HEK293T (cell line): ENCODE measurements at regions not wholly inside any gene's neighbourhood (a gene's known extent, or its start where the extent isn't known, plus 50 kb on each side); places are given as distances from the start of the nearest gene placed in this dataset.

Source experiments
- ARNT ChIP-seq: fragments of 450-650 bp; IDR thresholded peaks from 2 replicates; pipeline ENCODE4 v1.6.1; 2017; ENCODE audit warnings: mild to moderate bottlenecking
- BHLHE40 ChIP-seq: fragments of 450-650 bp; IDR thresholded peaks from 2 replicates; pipeline ENCODE4 v1.6.1; 2016; ENCODE audit warnings: mild to moderate bottlenecking, moderate library complexity, borderline replicate concordance
- CTBP1 ChIP-seq: fragments of 450-650 bp; IDR thresholded peaks from 2 replicates; pipeline ENCODE4 v1.6.1; 2016; ENCODE audit warnings: borderline replicate concordance
- FOXA1 ChIP-seq: fragments of 450-650 bp; IDR thresholded peaks from 2 replicates; pipeline ENCODE4 v1.6.1; 2016; ENCODE audit warnings: mild to moderate bottlenecking
- FOXM1 ChIP-seq: fragments of 450-650 bp; IDR thresholded peaks from 2 replicates; pipeline ENCODE4 v1.6.1; 2017; ENCODE audit warnings: mild to moderate bottlenecking, borderline replicate concordance
- NFRKB ChIP-seq: fragments of 450-650 bp; IDR thresholded peaks from 2 replicates; pipeline ENCODE4 v1.6.1; 2016; ENCODE audit warnings: mild to moderate bottlenecking, moderate library complexity
- SP1 ChIP-seq: fragments of 450-650 bp; IDR thresholded peaks from 2 replicates; pipeline ENCODE4 v1.6.1; 2017

- TF ChIP-seq NFRKB (no peak), SP1 (no peak), FOXM1 (no peak), BHLHE40 (no peak), ARNT (no peak), FOXA1 (no peak), CTBP1 (no peak)
These were observed 1557.0 kb downstream of the MRPL39 start for GRCh38 chr21:24050231-24050630.
